LNCaP clone FGC (cell line): ENCODE measurements at regions not wholly inside any gene's neighbourhood (a gene's known extent, or its start where the extent isn't known, plus 50 kb on each side); places are given as distances from the start of the nearest gene placed in this dataset.

ENCODE experiments used
- DNase-seq: peaks from one replicate; pipeline ENCODE4 v3.0.0-alpha.2; 2011; ENCODE audit warnings: low read depth
- H3K4me3 ChIP-seq: 2 replicates; pipeline ENCODE4 v1.5.1; 2011; ENCODE audit warnings: mild to moderate bottlenecking, low read depth, low read length, control low read depth
- TF ChIP-seq, protein P1 (sequence below): IDR thresholded peaks from 2 replicates; pipeline ENCODE4 v1.5.1; 2012; ENCODE audit warnings: mild to moderate bottlenecking; ENCODE audit not compliant: control insufficient read depth, insufficient read depth; ENCODE audit errors: extremely low read depth

DNA sequence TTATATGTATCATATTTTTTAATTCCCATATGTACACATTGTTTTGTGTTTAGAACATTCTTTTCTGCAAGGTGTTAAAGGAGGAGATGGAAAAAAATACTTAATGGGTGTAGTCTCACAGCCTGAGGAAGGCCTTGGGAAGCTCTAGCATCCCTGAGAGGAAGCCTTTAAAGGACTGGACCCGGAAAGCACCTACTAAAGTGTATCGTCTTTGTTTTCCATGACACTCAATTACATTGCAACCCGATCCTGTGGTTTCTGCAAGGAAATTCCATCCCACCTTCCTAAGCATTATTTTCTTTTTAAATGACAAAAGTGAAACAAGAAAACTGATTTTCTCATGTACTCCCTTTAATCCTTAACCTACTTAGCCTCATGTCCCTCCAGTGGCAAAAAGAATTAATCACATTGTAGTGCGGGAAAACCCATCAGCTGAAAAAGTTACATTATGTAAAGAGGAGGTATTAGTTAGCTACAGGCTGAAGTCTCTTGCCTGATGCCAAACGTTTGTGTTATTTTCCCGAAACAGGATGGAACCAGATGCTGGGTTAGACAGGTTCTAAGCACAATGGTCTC, 147.8 kb upstream of the CPSF6 start:
- H3K4me3 ChIP-seq: no peak overlapping the region
- DNase-seq: no peak
- TF ChIP-seq, protein P1, sequence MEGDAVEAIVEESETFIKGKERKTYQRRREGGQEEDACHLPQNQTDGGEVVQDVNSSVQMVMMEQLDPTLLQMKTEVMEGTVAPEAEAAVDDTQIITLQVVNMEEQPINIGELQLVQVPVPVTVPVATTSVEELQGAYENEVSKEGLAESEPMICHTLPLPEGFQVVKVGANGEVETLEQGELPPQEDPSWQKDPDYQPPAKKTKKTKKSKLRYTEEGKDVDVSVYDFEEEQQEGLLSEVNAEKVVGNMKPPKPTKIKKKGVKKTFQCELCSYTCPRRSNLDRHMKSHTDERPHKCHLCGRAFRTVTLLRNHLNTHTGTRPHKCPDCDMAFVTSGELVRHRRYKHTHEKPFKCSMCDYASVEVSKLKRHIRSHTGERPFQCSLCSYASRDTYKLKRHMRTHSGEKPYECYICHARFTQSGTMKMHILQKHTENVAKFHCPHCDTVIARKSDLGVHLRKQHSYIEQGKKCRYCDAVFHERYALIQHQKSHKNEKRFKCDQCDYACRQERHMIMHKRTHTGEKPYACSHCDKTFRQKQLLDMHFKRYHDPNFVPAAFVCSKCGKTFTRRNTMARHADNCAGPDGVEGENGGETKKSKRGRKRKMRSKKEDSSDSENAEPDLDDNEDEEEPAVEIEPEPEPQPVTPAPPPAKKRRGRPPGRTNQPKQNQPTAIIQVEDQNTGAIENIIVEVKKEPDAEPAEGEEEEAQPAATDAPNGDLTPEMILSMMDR: no peak

DNA sequence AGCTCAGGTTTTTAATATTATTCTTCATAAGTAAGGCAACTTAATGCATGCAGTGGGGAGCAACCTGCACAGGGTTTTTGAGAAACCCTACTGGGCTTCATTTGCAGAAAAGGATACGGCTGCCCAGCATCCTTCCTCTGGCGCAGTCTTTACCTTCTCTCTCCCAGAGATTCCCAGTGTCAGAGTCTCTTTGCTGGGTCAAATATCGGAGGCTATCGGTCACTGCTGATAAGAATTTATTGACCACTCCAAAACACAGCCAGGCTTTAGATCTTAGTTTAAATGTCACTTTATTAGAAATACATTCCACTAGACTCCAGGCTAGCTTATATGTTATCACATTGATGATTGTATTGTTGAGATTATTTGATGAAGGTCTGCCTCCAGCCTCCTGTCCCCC, 147.2 kb upstream of the CPSF6 start:
- TF ChIP-seq, protein P1: no peak
- no peak overlapping the region for H3K4me3 ChIP-seq
- DNase-seq: no peak

DNA sequence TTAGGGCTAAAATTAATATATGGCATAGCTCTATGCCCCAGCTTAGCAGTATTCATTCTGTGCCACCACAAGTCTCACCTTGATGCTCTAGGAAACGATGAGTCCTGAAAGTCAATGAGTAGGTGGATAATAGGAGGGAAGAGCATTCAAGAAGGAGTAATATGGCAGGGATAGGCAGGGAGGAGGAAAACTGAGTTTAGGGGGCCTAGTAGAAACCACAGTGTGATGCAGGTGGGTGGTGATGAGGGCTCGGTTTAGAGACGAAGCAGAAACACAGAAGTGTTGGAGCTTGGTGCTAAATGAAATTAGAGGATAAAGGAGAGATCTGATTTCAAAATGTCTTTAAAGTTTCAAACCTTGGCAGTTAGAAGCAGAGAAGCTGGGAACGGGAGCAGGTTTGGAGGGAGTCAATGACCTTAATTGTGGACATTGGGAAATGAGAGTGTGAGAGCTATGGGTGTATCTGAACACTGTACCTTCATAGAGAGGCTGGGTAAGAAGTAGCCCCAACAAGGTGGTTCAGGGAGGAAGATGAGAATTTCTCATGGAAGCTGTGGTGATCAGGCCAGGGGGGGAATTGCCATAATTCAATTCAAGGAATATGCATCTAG, 144.7 kb upstream of the CPSF6 start:
- DNase-seq: no peak
- TF ChIP-seq, protein P1: no peak
- no peak overlapping the region for H3K4me3 ChIP-seq

DNA sequence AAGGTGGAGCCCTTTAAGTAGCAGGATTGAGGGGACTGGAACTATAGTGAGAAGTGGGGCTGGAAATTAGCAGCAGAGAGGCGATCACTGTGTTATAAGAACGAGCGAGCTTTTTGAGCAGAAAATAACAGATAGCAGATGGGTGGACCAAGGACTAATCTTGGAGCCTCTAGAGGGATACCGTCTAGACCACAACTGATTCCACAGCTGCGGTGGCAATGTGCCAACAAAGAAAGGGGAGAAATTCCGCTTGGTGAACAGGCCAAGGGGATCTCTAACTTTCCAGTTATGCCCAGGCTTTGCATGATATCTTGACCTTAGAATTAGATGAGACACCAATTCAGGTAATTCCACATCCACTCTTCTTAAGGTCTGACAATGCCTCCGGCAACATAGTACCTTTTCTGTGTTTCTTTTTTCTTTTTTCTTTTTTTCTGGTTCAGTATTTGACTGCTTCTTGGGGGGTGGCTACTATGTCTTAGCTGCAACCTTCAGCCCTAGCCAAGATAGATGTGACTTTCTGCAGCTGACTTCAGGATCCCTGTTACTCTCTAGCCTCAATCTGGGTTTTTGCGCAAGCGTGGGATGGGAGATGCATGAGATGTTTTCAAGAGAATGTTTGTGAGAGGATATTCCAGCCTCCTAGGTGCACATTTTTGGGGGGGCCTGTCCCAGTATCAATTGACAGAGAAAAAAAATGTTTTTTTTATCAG, 143.4 kb upstream of the CPSF6 start:
- no peak for DNase-seq
- TF ChIP-seq, protein P1: no peak
- H3K4me3 ChIP-seq: no peak overlapping the region

DNA sequence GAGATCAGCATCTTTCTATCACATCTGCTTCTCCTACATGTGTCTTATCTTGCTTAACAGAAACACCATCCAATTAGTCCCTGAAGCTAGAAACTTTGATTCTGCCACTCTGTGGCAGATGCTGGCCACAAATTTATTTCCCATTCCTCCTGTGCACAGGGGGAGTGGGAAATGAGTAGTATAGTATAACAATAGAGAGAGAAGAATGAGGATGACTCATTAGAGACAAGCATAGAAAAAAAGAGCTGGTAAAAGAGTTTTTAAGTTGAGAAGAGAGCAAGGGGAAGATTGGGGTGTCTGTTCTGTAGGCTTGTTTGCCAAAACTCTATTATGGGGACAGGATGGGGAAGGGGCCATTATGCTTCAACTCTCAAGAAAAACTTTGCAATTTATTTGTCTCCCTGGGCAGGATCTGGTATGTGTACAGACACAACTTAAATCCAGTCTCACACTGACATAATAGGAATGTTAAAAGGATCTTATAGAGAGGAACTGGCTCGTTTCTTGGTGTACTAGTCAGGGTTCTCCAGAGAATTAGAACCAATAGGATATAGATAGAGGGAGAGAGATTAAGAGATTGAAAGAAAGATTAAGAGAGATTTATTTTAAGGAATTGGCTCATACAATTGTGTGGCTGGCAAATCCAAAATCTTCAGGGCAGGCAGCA, 142.6 kb upstream of the CPSF6 start:
- H3K4me3 ChIP-seq: no peak overlapping the region
- TF ChIP-seq, protein P1: no peak
- DNase-seq: no peak

DNA sequence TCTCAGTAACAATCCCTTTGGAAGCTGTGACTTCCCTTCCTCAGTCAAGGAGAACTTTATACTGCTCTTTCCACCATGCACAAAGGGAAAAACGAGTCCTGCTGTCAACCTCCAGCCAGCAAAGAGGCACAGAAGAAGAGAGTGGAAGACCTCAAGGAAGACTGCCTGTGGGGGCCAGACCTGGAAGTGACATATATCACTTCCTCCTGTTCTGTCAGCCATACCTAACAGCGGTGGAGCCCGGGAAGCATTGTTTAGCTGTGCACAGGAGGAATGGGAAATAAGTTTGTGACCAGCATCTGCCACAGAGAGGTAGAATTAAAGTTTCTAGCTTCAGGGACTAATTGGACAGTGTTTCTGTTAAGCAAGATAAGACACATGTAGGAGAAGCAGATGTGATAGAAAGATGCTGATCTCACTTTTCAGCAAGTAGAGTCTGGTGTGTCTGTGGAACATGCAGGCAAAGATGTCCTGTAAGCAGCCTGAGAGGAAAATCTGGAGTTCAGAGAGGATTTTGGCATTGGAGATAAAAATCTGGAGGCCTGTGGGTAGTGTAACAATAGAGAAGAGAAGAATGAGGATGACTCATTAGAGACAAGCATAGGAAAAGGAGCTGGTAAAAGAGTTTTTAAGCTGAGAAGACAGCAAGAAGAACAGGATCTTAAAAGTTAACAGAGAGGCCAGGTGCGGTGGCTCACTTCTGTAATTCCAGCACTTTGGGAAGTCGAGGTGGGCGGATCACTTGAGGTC, 141.6 kb upstream of the CPSF6 start:
- TF ChIP-seq, protein P1: no peak
- DNase-seq: no peak
- no peak overlapping the region for H3K4me3 ChIP-seq
